ENCODE measurements at regions not wholly inside any gene's neighbourhood (a gene's known extent, or its start where the extent isn't known, plus 50 kb on each side); places are given as distances from the start of the nearest gene placed in this dataset.
"Not testable (repeated sequence)": the region's sequence is repeated elsewhere in the genome, so short reads cannot be mapped to it uniquely, and the experiment has no call there.

DNA sequence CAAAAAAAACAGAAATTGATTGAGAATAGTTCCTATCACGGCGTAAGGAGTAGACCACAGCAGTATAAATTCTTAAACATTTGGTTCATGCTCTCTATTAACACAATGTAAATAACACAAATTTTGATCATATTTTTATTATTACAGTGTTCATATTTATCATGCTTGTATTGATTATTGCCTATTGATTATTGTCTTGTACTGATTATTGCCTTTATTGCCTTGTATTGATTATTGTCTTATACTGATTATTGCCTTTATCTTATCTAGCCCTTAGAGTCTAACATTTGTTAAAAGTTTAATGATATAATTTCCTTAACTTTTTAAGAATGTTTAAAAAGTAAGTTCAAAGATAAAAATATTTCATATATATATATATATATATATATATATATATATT is 460.7 kb downstream of the KCNT2 start:
- no peak overlapping the region for H3K27ac Mint-ChIP-seq
- no peaks in the 10 kb centered on the region for H3K36me3 Mint-ChIP-seq (ENCODE audit: low read depth)

DNA sequence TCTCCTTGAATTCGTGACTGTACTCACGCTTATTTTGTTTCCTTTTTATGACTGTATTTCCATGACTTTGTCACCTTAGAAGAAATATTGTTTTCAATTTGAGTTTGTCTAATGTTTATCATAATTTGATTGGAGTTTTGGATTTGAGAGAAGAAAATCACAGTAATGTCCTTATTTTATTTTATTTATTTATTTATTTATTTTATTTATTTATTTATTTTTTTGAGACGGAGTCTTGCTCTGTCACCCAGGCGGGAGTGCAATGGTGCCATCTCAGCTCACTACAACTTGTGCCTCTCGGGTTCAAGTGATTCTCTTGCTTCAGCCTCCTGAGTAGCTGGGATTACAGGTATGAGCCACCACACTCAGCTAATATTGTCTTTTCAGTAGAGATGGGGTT is 463.1 kb downstream of the KCNT2 start:
- H3K4me1 Mint-ChIP-seq (ENCODE audit: low read depth); H3K9me3 Mint-ChIP-seq; DNase-seq; H3K27me3 Mint-ChIP-seq (ENCODE audit: insufficient read depth); H3K36me3 Mint-ChIP-seq (ENCODE audit: low read depth); H3K27ac Mint-ChIP-seq; H3K4me3 Mint-ChIP-seq: not testable (repeated sequence)

More for the DNA sequence above, 460.7 kb downstream of the KCNT2 start:
- TF ChIP-seq, protein P1, sequence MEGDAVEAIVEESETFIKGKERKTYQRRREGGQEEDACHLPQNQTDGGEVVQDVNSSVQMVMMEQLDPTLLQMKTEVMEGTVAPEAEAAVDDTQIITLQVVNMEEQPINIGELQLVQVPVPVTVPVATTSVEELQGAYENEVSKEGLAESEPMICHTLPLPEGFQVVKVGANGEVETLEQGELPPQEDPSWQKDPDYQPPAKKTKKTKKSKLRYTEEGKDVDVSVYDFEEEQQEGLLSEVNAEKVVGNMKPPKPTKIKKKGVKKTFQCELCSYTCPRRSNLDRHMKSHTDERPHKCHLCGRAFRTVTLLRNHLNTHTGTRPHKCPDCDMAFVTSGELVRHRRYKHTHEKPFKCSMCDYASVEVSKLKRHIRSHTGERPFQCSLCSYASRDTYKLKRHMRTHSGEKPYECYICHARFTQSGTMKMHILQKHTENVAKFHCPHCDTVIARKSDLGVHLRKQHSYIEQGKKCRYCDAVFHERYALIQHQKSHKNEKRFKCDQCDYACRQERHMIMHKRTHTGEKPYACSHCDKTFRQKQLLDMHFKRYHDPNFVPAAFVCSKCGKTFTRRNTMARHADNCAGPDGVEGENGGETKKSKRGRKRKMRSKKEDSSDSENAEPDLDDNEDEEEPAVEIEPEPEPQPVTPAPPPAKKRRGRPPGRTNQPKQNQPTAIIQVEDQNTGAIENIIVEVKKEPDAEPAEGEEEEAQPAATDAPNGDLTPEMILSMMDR (IDR thresholded peaks at IDR 0.05) = no peak
- H3K27me3 Mint-ChIP-seq (ENCODE audit: insufficient read depth) = no peaks in the 10 kb centered on the region
- no peak for DNase-seq
- no peaks in the 10 kb centered on the region for H3K9me3 Mint-ChIP-seq
- H3K4me1 Mint-ChIP-seq (ENCODE audit: low read depth) = peaks cover 7% of the 10 kb centered on the region; the same call in 1 of the 2 replicates
- no peak overlapping the region for H3K4me3 Mint-ChIP-seq

DNA sequence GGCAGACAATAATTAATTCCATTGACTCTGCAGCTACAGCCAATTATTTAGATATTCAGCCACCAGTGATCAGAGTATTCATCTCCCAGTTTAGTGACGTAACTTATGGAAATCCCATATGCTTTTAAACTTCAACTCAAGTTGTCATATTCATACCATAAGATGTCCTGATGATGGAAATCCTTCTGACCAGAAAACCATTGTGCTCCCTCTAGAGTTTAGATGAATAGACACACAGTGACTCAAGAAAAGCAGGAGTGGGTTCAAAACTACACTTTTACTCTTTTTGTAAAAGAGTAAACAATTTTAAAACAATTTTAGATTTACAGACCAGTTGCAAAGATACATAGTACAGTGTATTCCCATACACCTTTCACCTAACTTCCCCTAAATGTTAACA is 463.7 kb downstream of the KCNT2 start:
- Mint-ChIP-seq H3K4me1 (ENCODE audit: low read depth) (peaks cover 7% of the 10 kb centered on the region; the same call in 1 of the 2 replicates), H3K36me3 (ENCODE audit: low read depth) (no peaks in the 10 kb centered on the region), H3K4me3 (no peak overlapping the region), H3K27ac (no peak overlapping the region), H3K9me3 (no peaks in the 10 kb centered on the region), H3K27me3 (ENCODE audit: insufficient read depth) (no peaks in the 10 kb centered on the region)
- DNase-seq = no peak
- TF ChIP-seq, protein P1 (IDR thresholded peaks at IDR 0.05) = no peak; the same call in 1 of the 2 replicates

DNA sequence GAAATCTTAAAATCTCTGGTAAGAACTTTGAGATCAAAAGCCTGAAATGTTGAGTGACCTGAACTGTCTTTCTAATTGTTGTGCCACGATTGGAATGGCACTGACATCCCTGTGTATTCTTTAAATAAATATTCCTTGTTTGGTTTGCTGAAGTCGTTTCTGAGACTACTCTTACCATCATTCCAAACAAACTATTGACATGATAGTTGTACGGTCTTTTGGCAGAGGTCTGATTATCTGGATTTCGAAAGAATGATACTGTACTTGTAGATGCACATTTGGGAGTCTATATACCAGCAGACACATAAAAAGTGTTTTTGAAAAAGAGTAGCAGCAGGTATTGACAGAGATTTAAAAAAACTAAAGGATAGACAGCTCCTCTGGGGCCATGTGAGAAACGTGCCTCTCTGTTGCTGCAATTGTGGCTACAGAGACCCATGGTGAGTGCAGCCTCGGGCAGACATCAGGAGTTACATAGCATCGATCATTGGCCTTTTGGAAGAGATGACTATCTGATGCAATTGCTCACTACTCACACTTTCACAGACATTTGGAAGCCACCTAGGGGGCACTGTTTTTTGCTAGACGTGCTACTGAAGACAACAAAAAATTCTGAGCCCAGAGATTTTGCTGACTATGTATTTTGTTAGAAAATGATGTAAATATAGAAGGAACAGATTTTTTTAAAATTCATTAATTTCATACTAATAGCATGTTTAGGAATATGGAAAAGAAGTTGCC is 464.5 kb downstream of the KCNT2 start:
- Mint-ChIP-seq H3K9me3 (no peaks in the 10 kb centered on the region), H3K4me3 (no peak overlapping the region), H3K36me3 (ENCODE audit: low read depth) (no peaks in the 10 kb centered on the region), H3K27ac (no peak overlapping the region), H3K4me1 (ENCODE audit: low read depth) (peaks cover 7% of the 10 kb centered on the region; the same call in 1 of the 2 replicates), H3K27me3 (ENCODE audit: insufficient read depth) (no peaks in the 10 kb centered on the region)
- DNase-seq = no peak
- TF ChIP-seq, protein P1 (IDR thresholded peaks at IDR 0.05) = peak; percentile 18; the same call in 1 of the 2 replicates

DNA sequence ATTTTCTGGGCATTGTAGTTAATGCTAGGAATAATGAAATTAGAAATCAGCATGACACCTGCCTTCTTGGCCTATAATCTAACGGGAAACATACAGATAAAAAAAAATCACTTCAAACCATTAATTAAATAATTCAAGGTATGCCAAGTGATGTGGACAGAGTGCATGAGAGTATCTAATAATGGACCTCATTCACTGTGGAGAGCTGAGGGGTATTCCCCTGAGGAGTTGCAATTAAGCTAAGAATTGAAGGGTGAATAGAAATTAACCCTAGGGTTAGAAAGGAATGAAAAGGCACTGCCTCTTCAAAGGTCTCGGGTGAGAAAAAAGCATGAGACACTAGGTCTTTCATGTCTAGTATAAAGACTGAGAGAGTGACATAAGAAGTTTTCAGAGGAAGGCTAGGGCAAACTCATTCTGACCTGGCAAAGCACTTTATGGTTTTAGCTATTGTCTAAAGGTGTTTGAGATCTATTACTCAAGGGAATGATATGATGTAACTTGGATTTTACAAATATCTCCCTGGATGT is 466.1 kb downstream of the KCNT2 start:
- H3K27me3 Mint-ChIP-seq (ENCODE audit: insufficient read depth) = no peaks in the 10 kb centered on the region
- no peak overlapping the region for H3K4me3 Mint-ChIP-seq
- TF ChIP-seq, protein P1 (IDR thresholded peaks at IDR 0.05) = no peak
- H3K9me3 Mint-ChIP-seq = peaks cover 5% of the 10 kb centered on the region; the same call in 1 of the 2 replicates
- H3K27ac Mint-ChIP-seq = no peak overlapping the region
- peaks cover 4% of the 10 kb centered on the region; the same call in 1 of the 2 replicates for H3K4me1 Mint-ChIP-seq (ENCODE audit: low read depth)
- no peak for DNase-seq
- no peaks in the 10 kb centered on the region for H3K36me3 Mint-ChIP-seq (ENCODE audit: low read depth)

DNA sequence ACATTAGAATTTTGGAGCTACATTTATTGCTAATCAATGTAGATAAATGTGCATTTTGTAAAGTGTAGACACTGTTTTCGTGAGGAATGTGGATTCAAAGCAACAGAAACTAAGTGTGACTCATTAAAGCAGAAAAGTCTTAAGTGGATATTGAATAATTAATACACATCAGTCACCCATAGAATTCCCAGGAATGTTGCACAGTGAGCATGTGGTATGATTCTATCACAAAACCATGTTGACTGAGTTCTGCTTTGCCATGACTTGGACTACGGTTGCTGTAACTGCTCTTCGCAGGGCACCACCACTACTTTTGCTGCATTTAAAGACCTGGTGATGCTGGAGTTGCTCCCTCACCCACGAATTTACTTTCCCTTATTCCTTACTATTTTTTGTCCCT is 471.8 kb downstream of the KCNT2 start:
- TF ChIP-seq, protein P1 (IDR thresholded peaks at IDR 0.05) = no peak
- no peaks in the 10 kb centered on the region for H3K27me3 Mint-ChIP-seq (ENCODE audit: insufficient read depth)

More for the DNA sequence above, 471.8 kb downstream of the KCNT2 start:
- Mint-ChIP-seq H3K4me1 (ENCODE audit: low read depth) (no peaks in the 10 kb centered on the region), H3K4me3 (no peak overlapping the region), H3K36me3 (ENCODE audit: low read depth) (no peaks in the 10 kb centered on the region), H3K9me3 (peaks cover 5% of the 10 kb centered on the region; the same call in 1 of the 2 replicates), H3K27ac (no peak overlapping the region)
- no peak for DNase-seq
